Thyroid gland (tissue), 4 donors: ENCODE measurements at regions not wholly inside any gene's neighbourhood (a gene's known extent, or its start where the extent isn't known, plus 50 kb on each side); places are given as distances from the start of the nearest gene placed in this dataset.

Experiments used
- POLR2A ChIP-seq, 2 donors: fragments of 450-650 bp; IDR thresholded peaks; one replicate each; pipeline ENCODE4 v1.6.1; 2017; ENCODE audit warnings: antibody characterized with exemption in 2 of 2, mild to moderate bottlenecking in 2 of 2, moderate library complexity in 1 of 2
- TF ChIP-seq, protein P1 (sequence below), 6 experiments: fragments of 200-600 bp in 3 of 6; fragments of 450-650 bp in 3 of 6; sonication (generic) in 3 of 6; IDR thresholded peaks; one replicate each; pipeline ENCODE4 v1.5.1; 2016 to 2019; ENCODE audit warnings: antibody characterized with exemption in 6 of 6, mild to moderate bottlenecking in 2 of 6, inconsistent platforms in 1 of 6, moderate library complexity in 1 of 6

DNA sequence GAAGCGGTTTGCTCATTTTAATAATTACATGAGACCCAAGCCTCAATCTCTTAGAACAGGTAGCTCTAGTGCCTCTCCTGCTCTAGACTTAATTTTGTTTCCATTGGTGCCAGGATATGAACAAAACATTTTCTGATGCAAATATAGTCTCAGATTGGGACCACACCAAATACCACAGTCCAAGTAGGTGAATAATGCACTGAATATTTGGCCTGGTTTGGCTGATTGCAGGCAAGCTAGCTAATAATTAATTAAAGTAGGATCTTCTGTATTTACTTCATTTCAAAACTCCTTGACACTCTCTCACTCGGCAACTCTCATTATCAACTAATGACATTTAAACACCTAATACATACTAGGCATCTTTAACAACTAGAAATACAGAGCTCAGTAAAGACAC, 219.6 kb downstream of the LTN1 start:
- TF ChIP-seq, protein P1, sequence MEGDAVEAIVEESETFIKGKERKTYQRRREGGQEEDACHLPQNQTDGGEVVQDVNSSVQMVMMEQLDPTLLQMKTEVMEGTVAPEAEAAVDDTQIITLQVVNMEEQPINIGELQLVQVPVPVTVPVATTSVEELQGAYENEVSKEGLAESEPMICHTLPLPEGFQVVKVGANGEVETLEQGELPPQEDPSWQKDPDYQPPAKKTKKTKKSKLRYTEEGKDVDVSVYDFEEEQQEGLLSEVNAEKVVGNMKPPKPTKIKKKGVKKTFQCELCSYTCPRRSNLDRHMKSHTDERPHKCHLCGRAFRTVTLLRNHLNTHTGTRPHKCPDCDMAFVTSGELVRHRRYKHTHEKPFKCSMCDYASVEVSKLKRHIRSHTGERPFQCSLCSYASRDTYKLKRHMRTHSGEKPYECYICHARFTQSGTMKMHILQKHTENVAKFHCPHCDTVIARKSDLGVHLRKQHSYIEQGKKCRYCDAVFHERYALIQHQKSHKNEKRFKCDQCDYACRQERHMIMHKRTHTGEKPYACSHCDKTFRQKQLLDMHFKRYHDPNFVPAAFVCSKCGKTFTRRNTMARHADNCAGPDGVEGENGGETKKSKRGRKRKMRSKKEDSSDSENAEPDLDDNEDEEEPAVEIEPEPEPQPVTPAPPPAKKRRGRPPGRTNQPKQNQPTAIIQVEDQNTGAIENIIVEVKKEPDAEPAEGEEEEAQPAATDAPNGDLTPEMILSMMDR (IDR thresholded peaks at IDR 0.05): no peak
- TF ChIP-seq POLR2A (IDR thresholded peaks at IDR 0.05): no peak
